Dendritic cell treated with granulocyte-macrophage colony-stimulating factor and Interleukin-4, amounts not matched to agents 40 ng/mL and 50 ng/mL, for 4 days (primary cell): ENCODE measurements at regions not wholly inside any gene's neighbourhood (a gene's known extent, or its start where the extent isn't known, plus 50 kb on each side); places are given as distances from the start of the nearest gene placed in this dataset.

Source experiments
- H3K27ac Mint-ChIP-seq: one replicate; pipeline ENCODE4 v1.8.0; 2022; ENCODE audit warnings: mild to moderate bottlenecking, mixed read lengths
- H3K27me3 Mint-ChIP-seq: one replicate; pipeline ENCODE4 v1.8.0; 2022; ENCODE audit warnings: mild to moderate bottlenecking, mixed read lengths
- H3K36me3 Mint-ChIP-seq: one replicate; pipeline ENCODE4 v1.8.0; 2022; ENCODE audit warnings: low read depth, mixed read lengths
- H3K4me1 Mint-ChIP-seq: one replicate; pipeline ENCODE4 v1.8.0; 2022; ENCODE audit warnings: low read depth, mixed read lengths
- H3K4me3 Mint-ChIP-seq: one replicate; pipeline ENCODE4 v1.8.0; 2022; ENCODE audit warnings: mild to moderate bottlenecking, moderate library complexity, mixed read lengths
- H3K9me3 Mint-ChIP-seq: one replicate; pipeline ENCODE4 v1.8.0; 2022; ENCODE audit warnings: mixed read lengths
- intact Hi-C: fragments of 100-400 bp; cut with micrococcal nuclease; formaldehyde crosslinking; loops from one replicate; pipeline ENCODE4 v1.15.0; 2022

- H3K9me3 Mint-ChIP-seq: peaks cover 26% of the 10 kb centered on the region
- H3K27me3 Mint-ChIP-seq: no peaks in the 10 kb centered on the region
- no peaks in the 10 kb centered on the region for H3K36me3 Mint-ChIP-seq
- H3K4me1 Mint-ChIP-seq: no peaks in the 10 kb centered on the region
- no peak overlapping the region for H3K4me3 Mint-ChIP-seq
- intact Hi-C loops: no loop called here
- H3K27ac Mint-ChIP-seq: no peak overlapping the region
Measured at GRCh38 chr2:188746727-188747126, 227.4 kb upstream of the COL3A1 start.

GRCh38 chr2:188751816-188752215 is 222.4 kb upstream of the COL3A1 start:
- Mint-ChIP-seq H3K9me3 (peaks cover 7% of the 10 kb centered on the region), H3K4me3 (no peak overlapping the region), H3K4me1 (no peaks in the 10 kb centered on the region), H3K27me3 (no peaks in the 10 kb centered on the region), H3K36me3 (no peaks in the 10 kb centered on the region), H3K27ac (no peak overlapping the region)
- intact Hi-C loops: no loop called here

- intact Hi-C loops: no loop called here
- Mint-ChIP-seq H3K4me3 (no peak overlapping the region), H3K27ac (no peak overlapping the region), H3K27me3 (no peaks in the 10 kb centered on the region), H3K4me1 (no peaks in the 10 kb centered on the region), H3K36me3 (no peaks in the 10 kb centered on the region), H3K9me3 (peaks cover 12% of the 10 kb centered on the region)
Measured at GRCh38 chr2:188752311-188752710, 221.9 kb upstream of the COL3A1 start.

GRCh38 chr2:188762151-188762550 is 212.0 kb upstream of the COL3A1 start:
- no peaks in the 10 kb centered on the region for H3K36me3 Mint-ChIP-seq
- no peaks in the 10 kb centered on the region for H3K27me3 Mint-ChIP-seq
- H3K4me3 Mint-ChIP-seq: no peak overlapping the region
- H3K27ac Mint-ChIP-seq: no peak overlapping the region
- intact Hi-C loops: no loop called here
- H3K4me1 Mint-ChIP-seq: no peaks in the 10 kb centered on the region
- H3K9me3 Mint-ChIP-seq: peaks cover 26% of the 10 kb centered on the region

GRCh38 chr2:188765522-188766470 is 208.4 kb upstream of the COL3A1 start:
- Mint-ChIP-seq H3K4me3 (no peak overlapping the region), H3K4me1 (no peaks in the 10 kb centered on the region), H3K36me3 (no peaks in the 10 kb centered on the region), H3K27me3 (no peaks in the 10 kb centered on the region), H3K27ac (no peak overlapping the region), H3K9me3 (no peaks in the 10 kb centered on the region)
- intact Hi-C loops: no loop called here

GRCh38 chr2:188766471-188766856 is 207.7 kb upstream of the COL3A1 start:
- intact Hi-C loops: no loop called here
- Mint-ChIP-seq H3K27ac (no peak overlapping the region), H3K4me3 (no peak overlapping the region), H3K9me3 (no peaks in the 10 kb centered on the region), H3K27me3 (no peaks in the 10 kb centered on the region), H3K36me3 (no peaks in the 10 kb centered on the region), H3K4me1 (no peaks in the 10 kb centered on the region)

- intact Hi-C loops: no loop called here
- H3K36me3 Mint-ChIP-seq: no peaks in the 10 kb centered on the region
- no peak overlapping the region for H3K27ac Mint-ChIP-seq
- no peaks in the 10 kb centered on the region for H3K27me3 Mint-ChIP-seq
- H3K4me1 Mint-ChIP-seq: no peaks in the 10 kb centered on the region
- no peak overlapping the region for H3K4me3 Mint-ChIP-seq
- H3K9me3 Mint-ChIP-seq: peaks cover 6% of the 10 kb centered on the region
Measured at GRCh38 chr2:188767176-188767575, 207.0 kb upstream of the COL3A1 start.

- H3K4me3 Mint-ChIP-seq: no peak overlapping the region
- intact Hi-C loops: no loop called here
- H3K36me3 Mint-ChIP-seq: no peaks in the 10 kb centered on the region
- no peak overlapping the region for H3K27ac Mint-ChIP-seq
- no peaks in the 10 kb centered on the region for H3K4me1 Mint-ChIP-seq
- peaks cover 18% of the 10 kb centered on the region for H3K9me3 Mint-ChIP-seq
- H3K27me3 Mint-ChIP-seq: no peaks in the 10 kb centered on the region
Measured at GRCh38 chr2:188770296-188770695, 203.9 kb upstream of the COL3A1 start.

GRCh38 chr2:188773075-188773474 is 201.1 kb upstream of the COL3A1 start:
- no peak overlapping the region for H3K27ac Mint-ChIP-seq
- H3K4me3 Mint-ChIP-seq: no peak overlapping the region
- no peaks in the 10 kb centered on the region for H3K27me3 Mint-ChIP-seq
- no peaks in the 10 kb centered on the region for H3K36me3 Mint-ChIP-seq
- H3K4me1 Mint-ChIP-seq: no peaks in the 10 kb centered on the region
- intact Hi-C loops: no loop called here
- H3K9me3 Mint-ChIP-seq: peaks cover 26% of the 10 kb centered on the region

GRCh38 chr2:188776634-188777033 is 197.5 kb upstream of the COL3A1 start:
- peaks cover 25% of the 10 kb centered on the region for H3K9me3 Mint-ChIP-seq
- H3K36me3 Mint-ChIP-seq: no peaks in the 10 kb centered on the region
- H3K27me3 Mint-ChIP-seq: no peaks in the 10 kb centered on the region
- H3K4me1 Mint-ChIP-seq: no peaks in the 10 kb centered on the region
- no peak overlapping the region for H3K27ac Mint-ChIP-seq
- intact Hi-C loops: no loop called here
- H3K4me3 Mint-ChIP-seq: no peak overlapping the region

GRCh38 chr2:188784269-188784762 is 189.9 kb upstream of the COL3A1 start:
- Mint-ChIP-seq H3K4me3 (no peak overlapping the region), H3K36me3 (no peaks in the 10 kb centered on the region), H3K27me3 (no peaks in the 10 kb centered on the region), H3K27ac (no peak overlapping the region), H3K9me3 (peaks cover 9% of the 10 kb centered on the region), H3K4me1 (no peaks in the 10 kb centered on the region)
- intact Hi-C loops: no loop called here

- Mint-ChIP-seq H3K36me3 (no peaks in the 10 kb centered on the region), H3K4me1 (no peaks in the 10 kb centered on the region), H3K4me3 (no peak overlapping the region), H3K27me3 (no peaks in the 10 kb centered on the region), H3K9me3 (peaks cover 9% of the 10 kb centered on the region), H3K27ac (no peak overlapping the region)
- intact Hi-C loops: no loop called here
Measured at GRCh38 chr2:188785061-188785460, 189.1 kb upstream of the COL3A1 start.

- intact Hi-C loops: no loop called here
- Mint-ChIP-seq H3K4me3 (no peak overlapping the region), H3K27me3 (no peaks in the 10 kb centered on the region), H3K27ac (no peak overlapping the region), H3K4me1 (no peaks in the 10 kb centered on the region), H3K36me3 (no peaks in the 10 kb centered on the region), H3K9me3 (peaks cover 9% of the 10 kb centered on the region)
Measured at GRCh38 chr2:188785490-188785889, 188.7 kb upstream of the COL3A1 start.

GRCh38 chr2:188786368-188786841 is 187.8 kb upstream of the COL3A1 start:
- intact Hi-C loops: no loop called here
- no peak overlapping the region for H3K27ac Mint-ChIP-seq
- peaks cover 9% of the 10 kb centered on the region for H3K9me3 Mint-ChIP-seq
- no peak overlapping the region for H3K4me3 Mint-ChIP-seq
- H3K27me3 Mint-ChIP-seq: no peaks in the 10 kb centered on the region
- H3K36me3 Mint-ChIP-seq: no peaks in the 10 kb centered on the region
- H3K4me1 Mint-ChIP-seq: no peaks in the 10 kb centered on the region
